Panc1 (cell line): ENCODE measurements at regions not wholly inside any gene's neighbourhood (a gene's known extent, or its start where the extent isn't known, plus 50 kb on each side); places are given as distances from the start of the nearest gene placed in this dataset.

Experiments used
- CTCF ChIP-seq: fragments of 450-650 bp; IDR thresholded peaks from 2 replicates; pipeline ENCODE4 v1.5.1; 2017; ENCODE audit warnings: mild to moderate bottlenecking
- SIN3A ChIP-seq: IDR thresholded peaks from 2 replicates; pipeline ENCODE4 v1.6.1; 2012; ENCODE audit warnings: low read depth, mild to moderate bottlenecking, low read length, moderate library complexity, borderline replicate concordance; ENCODE audit not compliant: insufficient read depth

GRCh38 chr5:135239453-135240282, 159.4 kb downstream of the MACROH2A1 start:
- TF ChIP-seq CTCF (no peak), SIN3A (no peak)
